ENCODE measurements at regions not wholly inside any gene's neighbourhood (a gene's known extent, or its start where the extent isn't known, plus 50 kb on each side); places are given as distances from the start of the nearest gene placed in this dataset.
A peak's percentile ranks its signal among the peaks of the same experiment; 100 is the strongest.

DNA sequence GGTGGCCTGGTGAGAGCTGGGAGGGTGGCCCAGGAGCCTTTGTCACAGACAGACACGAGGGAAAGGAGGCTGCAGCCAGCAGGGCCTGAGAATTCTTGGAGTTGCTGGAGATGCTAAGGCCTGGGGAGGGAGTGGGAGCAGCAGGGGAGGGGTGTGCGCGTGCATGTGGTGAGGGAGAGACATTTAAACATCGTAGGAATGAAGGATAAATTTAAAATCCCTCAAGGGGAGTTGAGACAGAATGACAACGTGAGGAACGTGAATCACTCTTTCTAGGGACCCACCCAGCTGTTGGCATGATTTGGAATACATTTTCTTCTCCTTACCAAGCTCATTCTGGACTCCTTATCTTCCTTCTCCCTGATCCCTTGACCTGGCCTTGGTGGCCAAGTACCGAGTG lies 73.3 kb upstream of the CACNA1E start:
- DNase-seq = no peak
- Histone ChIP-seq H3K27ac (no peak overlapping the region), H3K27me3 (no peaks in the 10 kb centered on the region), H3K36me3 (no peaks in the 10 kb centered on the region), H3K4me1 (no peaks in the 10 kb centered on the region), H3K9me3 (replicated peaks) (no peaks in the 10 kb centered on the region), H3K4me3 (no peak overlapping the region)

DNA sequence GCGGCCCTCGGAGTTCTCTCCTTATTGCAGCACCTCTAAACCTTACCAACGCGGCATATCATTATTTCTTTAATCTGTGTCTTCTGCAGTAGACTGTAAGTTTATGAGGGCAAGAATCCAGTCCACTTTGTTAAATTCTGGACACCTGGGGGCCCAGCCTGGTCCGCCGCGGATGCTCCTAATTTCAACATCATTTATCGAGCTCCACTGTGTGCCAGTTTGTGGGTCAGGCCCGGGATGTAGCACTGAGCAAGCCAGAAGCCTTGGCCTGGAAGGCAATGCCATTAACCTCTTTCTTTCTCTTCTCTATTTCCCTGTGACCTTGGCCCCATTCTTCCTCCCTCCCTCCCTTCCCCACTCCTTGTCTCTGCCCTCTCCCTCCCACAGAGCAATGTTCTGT lies 70.6 kb upstream of the CACNA1E start:
- DNase-seq = no peak
- H3K27ac ChIP-seq = no peak overlapping the region
- no peaks in the 10 kb centered on the region for H3K27me3 ChIP-seq
- H3K36me3 ChIP-seq = no peaks in the 10 kb centered on the region
- no peaks in the 10 kb centered on the region for H3K9me3 ChIP-seq (replicated peaks)
- H3K4me3 ChIP-seq = no peak overlapping the region
- H3K4me1 ChIP-seq = no peaks in the 10 kb centered on the region

DNA sequence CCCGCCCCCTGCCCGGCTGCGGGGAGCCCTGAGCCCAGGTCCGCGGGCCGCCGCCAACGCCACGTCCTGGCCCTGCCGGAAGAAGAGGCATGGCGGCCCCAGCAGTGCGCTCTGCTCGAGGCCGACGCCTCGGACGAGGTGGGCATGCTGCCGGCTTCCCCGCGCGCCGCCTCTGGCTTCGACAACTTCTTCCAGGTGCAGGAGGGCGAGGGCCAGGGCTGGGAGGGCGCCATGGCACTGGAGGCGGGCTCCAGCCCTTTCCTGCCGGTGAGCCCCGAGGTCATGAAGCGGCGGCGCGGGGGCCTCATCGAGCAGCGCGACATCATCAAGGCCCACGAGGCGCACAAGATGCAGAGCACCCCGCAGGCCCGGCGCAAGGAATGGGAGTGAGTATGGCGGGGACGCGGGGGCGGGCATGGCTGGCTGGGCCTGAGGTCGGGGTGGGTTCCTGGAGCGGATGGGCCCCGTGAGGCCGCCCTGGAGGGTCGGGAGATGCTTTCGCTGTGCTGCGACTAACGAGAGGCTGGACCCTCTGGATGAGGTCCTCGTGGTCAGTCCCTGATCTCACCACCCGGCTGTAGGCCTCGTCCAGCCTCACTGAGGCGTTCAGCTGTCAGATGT lies 70.0 kb upstream of the CACNA1E start:
- no peak for DNase-seq
- no peaks in the 10 kb centered on the region for H3K36me3 ChIP-seq
- H3K4me3 ChIP-seq = no peak overlapping the region
- no peaks in the 10 kb centered on the region for H3K4me1 ChIP-seq
- H3K27me3 ChIP-seq = no peaks in the 10 kb centered on the region
- H3K9me3 ChIP-seq (replicated peaks) = no peaks in the 10 kb centered on the region
- H3K27ac ChIP-seq = no peak overlapping the region

DNA sequence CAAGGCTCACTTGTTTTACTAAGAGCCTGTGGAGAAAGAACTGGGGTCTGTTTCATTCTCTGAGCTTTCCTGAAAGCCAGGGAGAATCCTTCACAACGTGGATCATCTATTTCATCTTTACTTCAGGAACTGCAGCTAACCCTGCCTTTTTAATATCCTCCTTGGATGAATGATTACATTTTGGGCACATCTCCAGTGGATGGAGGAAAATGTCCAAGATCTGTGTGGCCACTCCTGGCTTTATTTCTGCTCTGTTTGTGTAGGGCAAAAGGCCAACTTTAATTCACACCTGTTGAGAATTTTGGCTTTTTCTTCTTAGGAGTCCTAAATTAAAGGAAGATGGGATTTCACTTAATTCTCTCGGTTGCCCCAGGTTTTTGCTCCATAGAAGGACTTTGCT lies 69.5 kb upstream of the CACNA1E start:
- DNase-seq = no peak
- Histone ChIP-seq H3K4me1 (no peaks in the 10 kb centered on the region), H3K27me3 (no peaks in the 10 kb centered on the region), H3K9me3 (replicated peaks) (no peaks in the 10 kb centered on the region), H3K4me3 (no peak overlapping the region), H3K27ac (no peak overlapping the region), H3K36me3 (no peaks in the 10 kb centered on the region)

DNA sequence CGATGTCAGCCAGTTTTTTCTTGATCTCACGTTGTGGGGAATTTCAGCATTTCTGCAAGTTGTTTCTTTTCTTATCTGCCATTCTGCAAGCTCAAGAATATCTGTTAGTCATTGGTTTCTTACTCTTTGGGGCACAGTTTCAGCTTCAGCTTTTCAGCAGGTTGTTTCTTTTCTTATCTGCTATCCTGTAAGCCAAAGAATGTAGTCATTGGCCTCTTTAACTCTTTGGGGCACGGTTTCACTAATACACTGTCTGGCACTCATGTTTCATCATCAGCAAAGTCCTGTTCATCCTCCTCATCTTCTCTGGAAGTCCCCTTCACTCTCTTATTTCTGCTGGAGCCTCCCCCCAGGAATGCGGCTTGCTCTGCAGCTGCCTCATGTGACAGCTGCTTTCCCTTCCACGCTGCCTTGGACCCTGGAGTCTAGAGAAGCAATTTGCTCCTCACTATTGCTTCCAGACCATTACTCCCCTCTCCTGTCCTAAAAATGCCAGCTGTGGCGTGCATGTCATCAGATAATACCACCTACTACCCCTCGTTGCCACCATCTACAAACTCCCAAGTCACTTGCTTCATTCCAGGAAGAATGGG lies 67.0 kb upstream of the CACNA1E start:
- no peak overlapping the region for H3K27ac ChIP-seq
- no peaks in the 10 kb centered on the region for H3K4me1 ChIP-seq
- no peaks in the 10 kb centered on the region for H3K9me3 ChIP-seq (replicated peaks)
- no peaks in the 10 kb centered on the region for H3K36me3 ChIP-seq
- peak; percentile 17 to 38 for DNase-seq
- H3K4me3 ChIP-seq = no peak overlapping the region
- H3K27me3 ChIP-seq = no peaks in the 10 kb centered on the region

DNA sequence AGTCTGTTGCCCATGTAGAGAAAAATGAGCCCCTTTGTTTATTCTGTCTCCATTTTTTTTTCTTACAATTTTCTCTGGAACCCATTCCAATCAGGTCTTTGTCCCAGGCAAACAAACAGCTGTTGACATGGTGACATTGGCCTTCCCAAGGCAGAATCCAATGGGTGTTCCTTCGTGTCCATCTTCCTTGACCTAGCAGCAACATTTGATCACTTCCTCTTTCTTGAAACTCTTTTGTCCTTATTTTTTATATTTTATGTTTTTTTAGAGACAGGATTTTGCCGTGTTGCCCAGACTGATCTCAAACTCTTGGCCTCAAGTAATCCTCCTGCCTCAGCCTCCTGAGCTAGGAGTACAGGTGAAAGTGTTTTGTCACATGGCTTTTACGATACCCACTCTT lies 65.4 kb upstream of the CACNA1E start:
- Histone ChIP-seq H3K36me3 (no peaks in the 10 kb centered on the region), H3K4me3 (no peak overlapping the region), H3K27me3 (no peaks in the 10 kb centered on the region), H3K4me1 (no peaks in the 10 kb centered on the region), H3K9me3 (replicated peaks) (no peaks in the 10 kb centered on the region), H3K27ac (no peak overlapping the region)
- no peak for DNase-seq

DNA sequence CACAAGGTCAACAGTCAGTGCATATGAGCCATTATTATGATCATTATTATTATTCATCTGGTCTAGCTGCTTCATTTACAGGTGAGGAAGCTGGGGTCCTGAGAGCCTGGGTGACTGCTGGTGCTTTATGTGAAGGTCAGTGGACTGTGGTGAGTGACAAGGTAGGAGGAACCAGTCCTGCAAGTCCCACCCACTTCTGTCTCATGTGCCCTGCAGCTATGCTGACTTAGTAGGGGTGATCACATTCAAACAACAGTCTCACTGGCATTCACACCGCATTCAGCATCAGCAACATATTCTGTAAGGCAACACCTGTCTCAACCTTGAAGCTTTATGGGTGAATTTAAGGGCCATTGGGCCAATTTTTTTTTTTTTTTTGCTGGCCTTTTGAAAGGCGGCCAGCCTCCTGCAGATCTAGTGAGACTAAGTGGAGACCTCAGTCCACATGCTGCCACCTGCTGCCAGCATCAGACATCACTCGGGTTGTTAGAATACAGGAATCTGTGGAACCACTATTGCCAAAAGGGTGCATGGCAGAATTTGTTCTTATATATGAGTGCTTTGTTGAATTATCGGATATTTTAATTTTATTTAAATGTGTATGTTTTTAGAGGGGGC lies 59.9 kb upstream of the CACNA1E start:
- Histone ChIP-seq H3K4me1 (no peaks in the 10 kb centered on the region), H3K36me3 (no peaks in the 10 kb centered on the region), H3K27ac (no peak overlapping the region), H3K9me3 (replicated peaks) (no peaks in the 10 kb centered on the region), H3K27me3 (no peaks in the 10 kb centered on the region), H3K4me3 (no peak overlapping the region)
- DNase-seq = peak; percentile 25 to 45

DNA sequence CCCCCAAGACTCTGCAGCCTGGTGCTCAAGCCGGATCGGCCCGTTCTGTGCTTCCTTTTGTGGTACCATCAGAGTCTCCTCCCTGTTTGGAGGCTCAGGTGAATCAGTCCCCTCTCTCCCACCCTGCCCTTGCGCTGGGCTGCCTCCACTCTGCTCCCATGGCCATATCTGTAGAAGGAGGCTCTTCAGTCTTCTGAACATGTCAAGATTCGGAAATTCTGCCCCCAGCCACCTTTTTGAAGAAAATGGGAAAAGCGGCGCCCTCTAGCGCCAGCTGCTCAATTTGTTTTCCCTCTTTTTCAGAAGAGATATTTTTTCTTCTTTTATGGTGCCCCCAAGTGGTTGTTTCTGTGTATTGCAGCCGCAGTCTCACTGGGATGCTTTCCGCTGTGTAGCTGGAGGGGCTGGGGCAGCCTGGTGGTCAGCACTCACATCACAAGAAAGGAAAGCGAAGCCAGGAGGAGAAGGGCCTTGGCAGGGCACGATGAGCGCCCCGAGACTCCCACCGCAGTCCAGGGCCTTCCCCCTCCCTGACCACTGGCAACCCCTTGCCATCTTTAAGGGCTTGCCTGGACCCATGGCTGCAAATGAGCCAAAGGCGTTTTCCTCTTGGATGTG lies 58.4 kb upstream of the CACNA1E start:
- H3K9me3 ChIP-seq (replicated peaks) = no peaks in the 10 kb centered on the region
- H3K4me3 ChIP-seq = no peak overlapping the region
- H3K36me3 ChIP-seq = no peaks in the 10 kb centered on the region
- peak; percentile 65 to 84 for DNase-seq
- no peaks in the 10 kb centered on the region for H3K4me1 ChIP-seq
- no peak overlapping the region for H3K27ac ChIP-seq
- no peaks in the 10 kb centered on the region for H3K27me3 ChIP-seq

DNA sequence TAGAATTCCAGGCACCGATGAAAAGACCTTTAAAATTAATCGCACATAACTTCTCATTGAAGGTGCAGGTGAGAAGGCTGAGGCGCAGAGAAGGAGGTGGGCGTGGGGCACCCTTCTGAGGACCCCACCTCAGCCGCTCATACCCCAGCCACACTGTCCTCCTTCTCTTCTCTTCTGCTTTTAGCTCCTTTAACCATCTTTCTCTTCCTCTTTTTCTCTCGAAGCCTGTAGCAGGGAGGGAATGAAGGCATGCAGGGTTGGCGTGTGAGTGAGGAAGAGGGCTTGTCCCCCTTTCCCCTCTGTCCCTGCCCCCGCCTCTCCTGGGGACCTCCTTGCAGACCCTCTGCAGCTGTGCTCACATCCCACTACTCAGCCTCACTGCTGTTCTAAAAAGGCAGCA lies 57.8 kb upstream of the CACNA1E start:
- Histone ChIP-seq H3K27ac (no peak overlapping the region), H3K4me1 (no peaks in the 10 kb centered on the region), H3K27me3 (no peaks in the 10 kb centered on the region), H3K4me3 (no peak overlapping the region), H3K9me3 (replicated peaks) (no peaks in the 10 kb centered on the region), H3K36me3 (no peaks in the 10 kb centered on the region)
- no peak for DNase-seq

DNA sequence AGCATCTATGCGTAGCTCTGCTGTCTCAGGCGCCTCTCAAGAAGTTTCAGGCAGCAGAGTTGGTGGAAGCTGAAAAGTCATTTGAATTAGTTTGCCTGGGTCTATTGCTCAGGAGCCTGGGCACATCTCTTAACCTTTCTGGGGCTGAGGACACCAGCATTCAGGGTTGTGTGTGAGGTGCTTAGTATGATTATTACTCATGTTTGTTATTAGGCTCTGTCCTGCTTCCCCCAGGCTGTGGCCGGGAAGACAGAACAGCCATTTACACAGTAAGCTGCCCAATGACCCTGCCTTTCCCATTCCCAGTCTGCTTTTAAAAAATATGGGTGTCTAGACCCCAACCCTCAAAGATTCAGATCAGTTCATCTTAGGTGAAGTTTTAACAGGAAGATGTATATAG lies 53.9 kb upstream of the CACNA1E start:
- no peaks in the 10 kb centered on the region for H3K4me1 ChIP-seq

DNA sequence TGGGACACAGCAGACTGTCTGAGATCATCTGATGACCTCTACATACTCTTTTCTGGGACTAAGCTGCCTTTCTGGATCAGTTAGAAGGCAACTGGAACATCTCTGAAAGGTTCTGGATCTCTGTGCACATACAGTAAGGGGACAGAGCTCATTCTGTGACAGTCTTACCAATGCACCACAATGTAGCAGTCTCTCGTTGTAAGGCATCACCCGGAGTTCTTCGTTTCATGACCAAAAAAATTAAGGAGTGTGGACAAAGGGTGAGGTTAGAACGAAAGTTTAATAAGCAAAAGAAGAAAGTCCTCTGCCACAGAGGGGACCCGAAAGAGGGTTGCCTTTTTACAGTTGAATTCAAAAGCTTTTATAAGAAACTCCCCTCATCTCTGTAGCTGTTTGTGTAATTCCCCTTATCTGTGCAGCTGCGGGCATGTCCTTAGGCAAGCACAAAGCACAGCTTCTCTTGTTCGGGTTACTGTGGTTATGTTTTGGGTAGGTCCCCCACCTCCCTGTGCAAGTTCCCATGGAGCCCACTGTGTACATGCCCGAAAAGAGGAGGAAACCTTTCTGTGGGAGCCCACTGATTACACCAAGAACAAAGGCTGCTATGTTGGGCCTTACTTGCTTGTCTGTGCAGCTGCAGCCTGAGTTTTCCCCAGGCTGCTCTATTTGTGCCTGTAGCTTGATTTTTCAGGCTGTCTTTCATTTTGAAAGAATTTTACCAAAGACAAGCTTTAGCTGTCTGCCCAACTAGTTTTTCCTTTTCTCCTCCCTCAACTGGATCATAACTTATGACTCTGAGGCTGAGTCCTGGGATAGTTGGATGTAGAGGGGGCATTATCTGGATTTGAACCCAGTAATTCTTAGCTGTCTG lies 53.1 kb upstream of the CACNA1E start:
- no peaks in the 10 kb centered on the region for H3K27me3 ChIP-seq
- no peaks in the 10 kb centered on the region for H3K36me3 ChIP-seq
- no peaks in the 10 kb centered on the region for H3K4me1 ChIP-seq
- no peak overlapping the region for H3K4me3 ChIP-seq
- H3K9me3 ChIP-seq (replicated peaks) = no peaks in the 10 kb centered on the region
- DNase-seq = no peak
- H3K27ac ChIP-seq = no peak overlapping the region

More for the DNA sequence above, 53.9 kb upstream of the CACNA1E start:
- Histone ChIP-seq H3K27me3 (no peaks in the 10 kb centered on the region), H3K36me3 (no peaks in the 10 kb centered on the region), H3K27ac (no peak overlapping the region), H3K9me3 (replicated peaks) (no peaks in the 10 kb centered on the region), H3K4me3 (no peak overlapping the region)
- no peak for DNase-seq
